ENCODE measurements at regions not wholly inside any gene's neighbourhood (a gene's known extent, or its start where the extent isn't known, plus 50 kb on each side); places are given as distances from the start of the nearest gene placed in this dataset.

DNA sequence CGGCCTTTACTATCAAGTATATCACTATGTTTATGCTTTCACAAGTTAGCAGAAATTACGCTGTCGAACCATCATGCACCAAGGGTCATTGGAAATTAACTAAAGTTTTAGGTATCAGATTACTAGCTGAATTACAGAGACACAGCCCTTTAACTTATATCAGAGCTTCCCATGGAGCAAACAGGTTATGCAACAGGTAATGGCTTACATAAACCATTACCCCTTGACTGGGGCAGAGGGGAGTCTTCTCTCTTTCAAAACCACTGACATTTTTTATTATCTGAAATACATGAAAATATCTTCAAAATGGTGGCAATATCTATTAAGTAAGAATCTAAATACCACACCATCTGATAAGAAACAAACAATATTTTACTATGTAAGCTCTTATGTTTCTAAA lies 1692.9 kb upstream of the SLC10A2 start:
- TF ChIP-seq, protein P1, sequence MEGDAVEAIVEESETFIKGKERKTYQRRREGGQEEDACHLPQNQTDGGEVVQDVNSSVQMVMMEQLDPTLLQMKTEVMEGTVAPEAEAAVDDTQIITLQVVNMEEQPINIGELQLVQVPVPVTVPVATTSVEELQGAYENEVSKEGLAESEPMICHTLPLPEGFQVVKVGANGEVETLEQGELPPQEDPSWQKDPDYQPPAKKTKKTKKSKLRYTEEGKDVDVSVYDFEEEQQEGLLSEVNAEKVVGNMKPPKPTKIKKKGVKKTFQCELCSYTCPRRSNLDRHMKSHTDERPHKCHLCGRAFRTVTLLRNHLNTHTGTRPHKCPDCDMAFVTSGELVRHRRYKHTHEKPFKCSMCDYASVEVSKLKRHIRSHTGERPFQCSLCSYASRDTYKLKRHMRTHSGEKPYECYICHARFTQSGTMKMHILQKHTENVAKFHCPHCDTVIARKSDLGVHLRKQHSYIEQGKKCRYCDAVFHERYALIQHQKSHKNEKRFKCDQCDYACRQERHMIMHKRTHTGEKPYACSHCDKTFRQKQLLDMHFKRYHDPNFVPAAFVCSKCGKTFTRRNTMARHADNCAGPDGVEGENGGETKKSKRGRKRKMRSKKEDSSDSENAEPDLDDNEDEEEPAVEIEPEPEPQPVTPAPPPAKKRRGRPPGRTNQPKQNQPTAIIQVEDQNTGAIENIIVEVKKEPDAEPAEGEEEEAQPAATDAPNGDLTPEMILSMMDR (IDR thresholded peaks at IDR 0.05) = no peak
- TF ChIP-seq POLR2A (IDR thresholded peaks at IDR 0.05) = no peak

Measured in thyroid gland (tissue), 4 donors.